HEK293 (cell line): ENCODE measurements at regions not wholly inside any gene's neighbourhood (a gene's known extent, or its start where the extent isn't known, plus 50 kb on each side); places are given as distances from the start of the nearest gene placed in this dataset.

Source experiments
- CTCF ChIA-PET: fragments of 350-600 bp; formaldehyde crosslinking; extraction: SDS; loops from one replicate; lab custom pipeline; 2021; ENCODE audit warnings: antibody characterized with exemption; lab: Yijun Ruan, JAX
- POLR2A ChIA-PET: fragments of 300-600 bp; formaldehyde crosslinking; extraction: SDS; loops from one replicate; lab custom pipeline; 2020; ENCODE audit warnings: antibody characterized with exemption, inconsistent platforms; lab: Yijun Ruan, JAX
- H3K27ac ChIP-seq: fragments of 200-500 bp; sonication (Bioruptor generic); 2 replicates; pipeline ENCODE4 v1.5.1; 2014; ENCODE audit warnings: low read depth, low read length, control low read depth, inconsistent platforms; ENCODE audit errors: extremely low read depth
- H3K36me3 ChIP-seq, 2 experiments: fragments of 200-500 bp in 1 of 2; sonication (Bioruptor generic) in 1 of 2; 1 replicate in 1 of 2; 2 replicates in 1 of 2; pipeline ENCODE4 v1.5.1; 2014 to 2017; ENCODE audit warnings: inconsistent platforms in 2 of 2, low read length in 2 of 2; ENCODE audit not compliant: control insufficient read depth in 2 of 2, insufficient read depth in 1 of 2
- H3K4me1 ChIP-seq: fragments of 200-500 bp; sonication (Bioruptor generic); 2 replicates; pipeline ENCODE4 v1.5.1; 2014; ENCODE audit warnings: mild to moderate bottlenecking, low read length, inconsistent platforms; ENCODE audit not compliant: control insufficient read depth, insufficient read depth
- H3K4me3 ChIP-seq: 2 replicates; pipeline ENCODE4 v1.5.1; 2011; ENCODE audit warnings: low read depth, mild to moderate bottlenecking, control low read depth, low read length, moderate library complexity
- H3K9me3 ChIP-seq: fragments of 200-500 bp; sonication (Bioruptor generic); 2 replicates; pipeline ENCODE4 v1.5.1; 2014; ENCODE audit warnings: low read depth, low read length, inconsistent platforms; ENCODE audit not compliant: control insufficient read depth, insufficient read depth
- AEBP2 ChIP-seq: fragments of 450-650 bp; formaldehyde crosslinking; IDR thresholded peaks from 2 replicates; pipeline ENCODE4 v1.5.1; 2016; ENCODE audit warnings: missing biosample characterization, missing genetic modification characterization, borderline replicate concordance
- GLIS1 ChIP-seq: fragments of 450-650 bp; formaldehyde crosslinking; IDR thresholded peaks from 2 replicates; pipeline ENCODE4 v1.5.1; 2016; ENCODE audit warnings: missing biosample characterization, missing genetic modification characterization
- RBAK ChIP-seq: fragments of 450-650 bp; formaldehyde crosslinking; IDR thresholded peaks from 2 replicates; pipeline ENCODE4 v1.5.1; 2016; ENCODE audit warnings: missing biosample characterization, missing genetic modification characterization
- ZNF10 ChIP-seq: fragments of 450-650 bp; formaldehyde crosslinking; IDR thresholded peaks from 2 replicates; pipeline ENCODE4 v1.5.1; 2017; ENCODE audit warnings: missing biosample characterization, missing genetic modification characterization
- ZNF114 ChIP-seq: fragments of 450-650 bp; formaldehyde crosslinking; IDR thresholded peaks from 2 replicates; pipeline ENCODE4 v1.5.0; 2017; ENCODE audit warnings: missing biosample characterization, missing genetic modification characterization
- ZNF132 ChIP-seq: fragments of 450-650 bp; formaldehyde crosslinking; IDR thresholded peaks from 2 replicates; pipeline ENCODE4 v1.5.1; 2017; ENCODE audit warnings: missing biosample characterization, missing genetic modification characterization, borderline replicate concordance
- ZNF248 ChIP-seq: fragments of 450-650 bp; formaldehyde crosslinking; IDR thresholded peaks from 2 replicates; pipeline ENCODE4 v1.5.1; 2017; ENCODE audit warnings: missing biosample characterization, missing genetic modification characterization
- ZNF280D ChIP-seq: fragments of 450-650 bp; formaldehyde crosslinking; IDR thresholded peaks from 2 replicates; pipeline ENCODE4 v1.5.1; 2016; ENCODE audit warnings: missing biosample characterization, missing genetic modification characterization
- ZNF292 ChIP-seq: fragments of 450-650 bp; formaldehyde crosslinking; IDR thresholded peaks from 2 replicates; pipeline ENCODE4 v1.5.1; 2016; ENCODE audit warnings: low read depth, missing biosample characterization, missing genetic modification characterization, borderline replicate concordance
- ZNF514 ChIP-seq: fragments of 450-650 bp; formaldehyde crosslinking; IDR thresholded peaks from 2 replicates; pipeline ENCODE4 v1.5.1; 2016; ENCODE audit warnings: missing biosample characterization, missing genetic modification characterization
- ZNF530 ChIP-seq: fragments of 450-650 bp; formaldehyde crosslinking; IDR thresholded peaks from 2 replicates; pipeline ENCODE4 v1.5.1; 2016; ENCODE audit warnings: low read depth, missing biosample characterization, missing genetic modification characterization
- ZNF600 ChIP-seq: fragments of 450-650 bp; formaldehyde crosslinking; IDR thresholded peaks from 2 replicates; pipeline ENCODE4 v1.5.1; 2016; ENCODE audit warnings: missing biosample characterization, missing genetic modification characterization
- ZNF610 ChIP-seq: fragments of 450-650 bp; formaldehyde crosslinking; IDR thresholded peaks from 2 replicates; pipeline ENCODE4 v1.5.1; 2016; ENCODE audit warnings: missing biosample characterization, missing genetic modification characterization, borderline replicate concordance
- ZNF701 ChIP-seq: fragments of 450-650 bp; formaldehyde crosslinking; IDR thresholded peaks from 2 replicates; pipeline ENCODE4 v1.5.1; 2016; ENCODE audit warnings: missing biosample characterization, missing genetic modification characterization
- TF ChIP-seq, protein P1 (sequence below): fragments of 450-650 bp; IDR thresholded peaks from 2 replicates; pipeline ENCODE4 v1.5.1; 2018; ENCODE audit warnings: missing biosample characterization, missing genetic modification characterization
- TF ChIP-seq, protein P2 (sequence below): fragments of 450-650 bp; formaldehyde crosslinking; conservative IDR thresholded peaks from 2 replicates; pipeline ENCODE4 v1.5.1; 2016; ENCODE audit warnings: low read depth, missing biosample characterization, missing genetic modification characterization
- TF ChIP-seq, protein P3 (sequence below): IDR thresholded peaks from 2 replicates; pipeline ENCODE4 v1.6.1; 2011; ENCODE audit warnings: mild to moderate bottlenecking, low read depth, low read length, borderline replicate concordance

DNA sequence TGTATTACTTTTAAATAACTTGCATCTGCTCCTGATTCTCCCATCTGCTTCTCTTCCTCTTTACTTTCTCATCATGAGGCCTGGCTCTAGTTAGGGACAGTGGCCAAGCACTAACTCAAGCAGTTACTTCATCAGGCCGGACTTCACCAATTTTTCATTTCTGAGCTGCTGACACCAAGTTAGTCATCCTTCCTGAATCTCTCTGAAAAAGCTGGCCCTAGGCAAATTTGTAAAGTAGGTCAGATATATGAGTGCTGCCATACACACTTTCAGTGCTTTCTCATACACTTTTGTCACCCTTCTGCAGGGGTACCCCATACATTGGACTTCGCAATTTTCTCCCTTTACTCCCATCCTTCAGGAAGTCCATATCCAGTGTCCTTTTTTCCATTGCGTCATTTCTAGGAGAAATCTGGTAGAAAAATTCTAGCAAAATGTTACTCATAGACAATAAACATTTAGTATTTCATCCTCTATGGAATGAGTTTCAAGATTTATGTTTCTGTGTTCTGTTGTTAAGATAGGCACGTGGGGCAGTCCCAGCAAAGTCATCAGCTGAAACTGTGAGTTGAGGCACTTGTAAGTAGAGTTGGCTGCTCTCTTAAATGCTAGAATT, 276.8 kb upstream of the TMPO start:
- Histone ChIP-seq H3K4me3 (no peak overlapping the region), H3K9me3 (no peaks in the 10 kb centered on the region), H3K4me1 (no peaks in the 10 kb centered on the region), H3K36me3 (no peaks in the 10 kb centered on the region), H3K27ac (no peak overlapping the region)
- no peak for TF ChIP-seq RBAK (tag by site-specific recombination)
- no peak for TF ChIP-seq AEBP2
- no peak for TF ChIP-seq ZNF10 (tag by site-specific recombination)
- ChIA-PET POLR2A (no interaction called here), CTCF (interaction anchor here (0.9 kb wide), 1 partner anchor 186 kb away, joined by 5 read pairs; no protein-coding TSS in a partner anchor)

- Histone ChIP-seq H3K4me1 (no peaks in the 10 kb centered on the region), H3K27ac (no peak overlapping the region), H3K9me3 (no peaks in the 10 kb centered on the region), H3K36me3 (no peaks in the 10 kb centered on the region), H3K4me3 (no peak overlapping the region)
- ChIA-PET POLR2A (no interaction called here), CTCF (no interaction called here)
- no peak for TF ChIP-seq ZNF248 (tag by site-specific recombination)
- TF ChIP-seq ZNF280D (tag by site-specific recombination): no peak
- TF ChIP-seq, protein P1, sequence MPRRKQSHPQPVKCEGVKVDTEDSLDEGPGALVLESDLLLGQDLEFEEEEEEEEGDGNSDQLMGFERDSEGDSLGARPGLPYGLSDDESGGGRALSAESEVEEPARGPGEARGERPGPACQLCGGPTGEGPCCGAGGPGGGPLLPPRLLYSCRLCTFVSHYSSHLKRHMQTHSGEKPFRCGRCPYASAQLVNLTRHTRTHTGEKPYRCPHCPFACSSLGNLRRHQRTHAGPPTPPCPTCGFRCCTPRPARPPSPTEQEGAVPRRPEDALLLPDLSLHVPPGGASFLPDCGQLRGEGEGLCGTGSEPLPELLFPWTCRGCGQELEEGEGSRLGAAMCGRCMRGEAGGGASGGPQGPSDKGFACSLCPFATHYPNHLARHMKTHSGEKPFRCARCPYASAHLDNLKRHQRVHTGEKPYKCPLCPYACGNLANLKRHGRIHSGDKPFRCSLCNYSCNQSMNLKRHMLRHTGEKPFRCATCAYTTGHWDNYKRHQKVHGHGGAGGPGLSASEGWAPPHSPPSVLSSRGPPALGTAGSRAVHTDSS (tag by site-specific recombination): no peak
- no peak for TF ChIP-seq ZNF114 (tag by site-specific recombination)
- no peak for TF ChIP-seq ZNF530 (tag by site-specific recombination)
These were observed 272.2 kb upstream of the TMPO start for GRCh38 chr12:98243190-98243589.

GRCh38 chr12:98244136-98244535, 271.3 kb upstream of the TMPO start:
- Histone ChIP-seq H3K4me3 (no peak overlapping the region), H3K27ac (no peak overlapping the region), H3K9me3 (no peaks in the 10 kb centered on the region), H3K36me3 (no peaks in the 10 kb centered on the region), H3K4me1 (no peaks in the 10 kb centered on the region)
- POLR2A ChIA-PET: no interaction called here
- CTCF ChIA-PET: interaction anchor here (0.6 kb wide), 1 partner anchor 241 kb away, joined by 5 read pairs; no protein-coding TSS in a partner anchor
- TF ChIP-seq ZNF610 (no peak), ZNF514 (tag by site-specific recombination) (no peak), ZNF114 (tag by site-specific recombination) (no peak), ZNF292 (tag by site-specific recombination) (no peak), ZNF132 (tag by site-specific recombination) (no peak), GLIS1 (tag by site-specific recombination) (no peak), ZNF701 (tag by site-specific recombination) (no peak), ZNF530 (tag by site-specific recombination) (no peak), ZNF600 (tag by site-specific recombination) (no peak)
- TF ChIP-seq, protein P2, sequence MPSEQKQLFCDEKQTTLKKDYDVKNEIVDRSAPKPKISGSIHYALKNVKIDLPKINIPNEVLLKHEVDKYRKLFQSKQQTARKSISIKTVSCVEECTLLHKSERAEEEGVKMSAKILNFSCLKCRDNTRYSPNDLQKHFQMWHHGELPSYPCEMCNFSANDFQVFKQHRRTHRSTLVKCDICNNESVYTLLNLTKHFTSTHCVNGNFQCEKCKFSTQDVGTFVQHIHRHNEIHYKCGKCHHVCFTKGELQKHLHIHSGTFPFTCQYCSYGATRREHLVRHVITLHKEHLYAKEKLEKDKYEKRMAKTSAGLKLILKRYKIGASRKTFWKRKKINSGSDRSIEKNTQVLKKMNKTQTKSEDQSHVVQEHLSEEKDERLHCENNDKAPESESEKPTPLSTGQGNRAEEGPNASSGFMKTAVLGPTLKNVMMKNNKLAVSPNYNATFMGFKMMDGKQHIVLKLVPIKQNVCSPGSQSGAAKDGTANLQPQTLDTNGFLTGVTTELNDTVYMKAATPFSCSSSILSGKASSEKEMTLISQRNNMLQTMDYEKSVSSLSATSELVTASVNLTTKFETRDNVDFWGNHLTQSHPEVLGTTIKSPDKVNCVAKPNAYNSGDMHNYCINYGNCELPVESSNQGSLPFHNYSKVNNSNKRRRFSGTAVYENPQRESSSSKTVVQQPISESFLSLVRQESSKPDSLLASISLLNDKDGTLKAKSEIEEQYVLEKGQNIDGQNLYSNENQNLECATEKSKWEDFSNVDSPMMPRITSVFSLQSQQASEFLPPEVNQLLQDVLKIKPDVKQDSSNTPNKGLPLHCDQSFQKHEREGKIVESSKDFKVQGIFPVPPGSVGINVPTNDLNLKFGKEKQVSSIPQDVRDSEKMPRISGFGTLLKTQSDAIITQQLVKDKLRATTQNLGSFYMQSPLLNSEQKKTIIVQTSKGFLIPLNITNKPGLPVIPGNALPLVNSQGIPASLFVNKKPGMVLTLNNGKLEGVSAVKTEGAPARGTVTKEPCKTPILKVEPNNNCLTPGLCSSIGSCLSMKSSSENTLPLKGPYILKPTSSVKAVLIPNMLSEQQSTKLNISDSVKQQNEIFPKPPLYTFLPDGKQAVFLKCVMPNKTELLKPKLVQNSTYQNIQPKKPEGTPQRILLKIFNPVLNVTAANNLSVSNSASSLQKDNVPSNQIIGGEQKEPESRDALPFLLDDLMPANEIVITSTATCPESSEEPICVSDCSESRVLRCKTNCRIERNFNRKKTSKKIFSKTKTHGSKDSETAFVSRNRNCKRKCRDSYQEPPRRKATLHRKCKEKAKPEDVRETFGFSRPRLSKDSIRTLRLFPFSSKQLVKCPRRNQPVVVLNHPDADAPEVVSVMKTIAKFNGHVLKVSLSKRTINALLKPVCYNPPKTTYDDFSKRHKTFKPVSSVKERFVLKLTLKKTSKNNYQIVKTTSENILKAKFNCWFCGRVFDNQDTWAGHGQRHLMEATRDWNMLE (tag by site-specific recombination): no peak
- TF ChIP-seq, protein P3, sequence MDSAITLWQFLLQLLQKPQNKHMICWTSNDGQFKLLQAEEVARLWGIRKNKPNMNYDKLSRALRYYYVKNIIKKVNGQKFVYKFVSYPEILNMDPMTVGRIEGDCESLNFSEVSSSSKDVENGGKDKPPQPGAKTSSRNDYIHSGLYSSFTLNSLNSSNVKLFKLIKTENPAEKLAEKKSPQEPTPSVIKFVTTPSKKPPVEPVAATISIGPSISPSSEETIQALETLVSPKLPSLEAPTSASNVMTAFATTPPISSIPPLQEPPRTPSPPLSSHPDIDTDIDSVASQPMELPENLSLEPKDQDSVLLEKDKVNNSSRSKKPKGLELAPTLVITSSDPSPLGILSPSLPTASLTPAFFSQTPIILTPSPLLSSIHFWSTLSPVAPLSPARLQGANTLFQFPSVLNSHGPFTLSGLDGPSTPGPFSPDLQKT: no peak
